ENCODE measurements at regions not wholly inside any gene's neighbourhood (a gene's known extent, or its start where the extent isn't known, plus 50 kb on each side); places are given as distances from the start of the nearest gene placed in this dataset.

DNA sequence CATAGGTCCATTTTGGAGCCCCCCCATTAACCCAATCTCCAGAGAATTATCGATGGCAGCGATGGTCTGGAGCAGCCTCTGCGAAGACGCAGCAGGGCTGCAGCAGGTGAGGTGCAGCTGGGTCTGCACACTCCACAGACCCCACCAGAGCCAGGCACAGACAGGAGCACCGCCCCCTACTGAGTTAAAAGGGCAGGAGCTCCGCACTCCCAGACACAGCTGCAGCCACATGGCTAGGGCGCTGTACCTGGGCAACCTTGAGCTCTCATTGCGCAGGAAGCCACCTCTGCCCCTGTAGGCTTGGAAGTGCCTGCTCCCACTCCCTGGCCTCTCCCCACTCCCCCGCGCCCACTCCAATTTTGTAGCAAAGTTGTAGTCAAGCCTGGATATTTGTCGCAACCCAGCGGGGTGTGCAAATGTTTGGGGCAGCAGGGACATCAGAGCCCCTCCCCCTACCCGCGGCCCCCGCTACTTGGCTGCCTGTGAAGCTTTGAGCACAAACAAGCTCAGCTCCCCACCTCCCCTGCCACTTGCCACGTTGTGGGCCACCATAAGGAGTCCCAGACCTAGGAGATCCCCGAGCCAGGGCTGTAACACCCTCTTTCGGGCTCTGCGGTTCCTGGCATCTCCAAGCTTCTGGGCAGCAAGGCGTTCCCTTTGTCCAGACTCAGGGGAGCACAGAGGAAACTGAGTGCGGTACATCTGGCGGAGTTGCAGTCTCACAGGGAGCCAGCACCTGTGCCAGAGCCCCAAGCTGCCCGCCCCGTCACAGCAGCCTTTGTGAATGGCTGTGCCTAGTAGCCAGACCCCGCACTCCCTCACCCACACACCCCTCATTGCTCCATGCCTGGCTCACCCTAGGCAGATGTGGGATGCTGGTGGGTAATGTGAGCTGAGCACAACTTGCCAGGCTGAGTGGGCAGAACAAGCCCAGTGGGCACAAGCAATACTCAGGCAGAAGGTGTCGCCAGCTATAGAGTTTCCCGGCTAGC is 949.7 kb upstream of the SLITRK1 start:
- TF ChIP-seq EZH2 (IDR thresholded peaks at IDR 0.05; ENCODE audit: insufficient read depth, poor library complexity, severe bottlenecking): no peak
- no peak for TF ChIP-seq EZH2phosphoT487 (IDR thresholded peaks at IDR 0.05; ENCODE audit: insufficient read depth, low read depth)
